ENCODE measurements at regions not wholly inside any gene's neighbourhood (a gene's known extent, or its start where the extent isn't known, plus 50 kb on each side); places are given as distances from the start of the nearest gene placed in this dataset.
"Not testable (repeated sequence)": the region's sequence is repeated elsewhere in the genome, so short reads cannot be mapped to it uniquely, and the experiment has no call there.

DNA sequence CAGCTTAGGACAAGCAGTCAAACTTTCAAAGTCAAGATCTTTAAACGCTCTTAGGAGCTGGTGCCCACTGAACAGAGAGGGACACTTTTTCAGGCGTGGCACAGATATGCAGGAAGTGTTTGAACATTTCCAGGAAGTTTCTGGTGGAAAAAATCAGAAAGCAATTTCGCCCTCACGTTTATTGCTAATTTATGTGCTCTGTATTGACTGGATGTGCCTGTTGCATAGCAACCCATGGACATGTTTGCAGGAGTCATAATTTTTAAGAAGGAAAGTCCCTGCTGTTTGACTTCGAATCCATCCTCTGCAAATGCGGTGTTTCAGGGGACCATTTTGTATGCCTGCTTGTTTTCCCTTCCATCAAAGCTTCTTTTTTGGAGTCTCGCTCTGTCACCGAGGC, 239.9 kb upstream of the IRF2BP2 start:
- no peak for DNase-seq

DNA sequence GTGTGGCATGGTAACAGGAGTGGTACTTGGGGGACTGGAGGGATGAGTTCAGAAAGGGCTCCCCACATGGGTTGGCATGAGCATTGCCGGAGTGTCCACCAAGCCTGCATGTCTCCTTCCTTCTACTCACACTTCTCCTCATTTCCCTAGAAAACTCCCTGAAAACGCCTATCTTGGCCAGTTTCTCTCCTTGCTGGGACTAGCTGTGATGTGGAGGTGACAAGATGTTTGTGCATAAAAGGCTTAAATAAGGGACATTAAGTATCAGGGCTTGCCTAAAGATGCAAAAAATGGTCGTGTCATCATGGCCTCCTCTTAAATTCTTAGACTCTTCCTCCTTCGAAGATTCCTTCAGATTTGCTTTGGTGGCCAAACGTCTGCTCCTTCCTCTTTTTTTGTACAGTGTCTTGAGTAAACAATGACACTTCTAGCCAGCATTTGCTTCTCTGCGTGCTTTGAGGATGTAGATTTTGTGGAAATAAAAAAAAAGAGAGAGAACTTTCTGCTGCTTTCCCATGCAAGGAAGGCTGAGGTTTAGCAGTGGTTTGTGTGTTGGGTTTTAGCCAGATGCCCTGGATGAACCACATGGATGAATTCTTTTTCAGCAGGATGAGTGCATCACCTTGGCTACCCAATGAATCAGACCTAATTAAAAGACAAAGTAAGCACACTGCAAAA, 239.1 kb upstream of the IRF2BP2 start:
- DNase-seq = peak in 9 of 51 donors; percentile 6 to 24 (median 17)

GRCh38 chr1:234846813-234847212, 236.8 kb upstream of the IRF2BP2 start:
- not testable (repeated sequence) for DNase-seq

- DNase-seq = no peak
Measured at GRCh38 chr1:234845836-234846235, 235.9 kb upstream of the IRF2BP2 start.

DNA sequence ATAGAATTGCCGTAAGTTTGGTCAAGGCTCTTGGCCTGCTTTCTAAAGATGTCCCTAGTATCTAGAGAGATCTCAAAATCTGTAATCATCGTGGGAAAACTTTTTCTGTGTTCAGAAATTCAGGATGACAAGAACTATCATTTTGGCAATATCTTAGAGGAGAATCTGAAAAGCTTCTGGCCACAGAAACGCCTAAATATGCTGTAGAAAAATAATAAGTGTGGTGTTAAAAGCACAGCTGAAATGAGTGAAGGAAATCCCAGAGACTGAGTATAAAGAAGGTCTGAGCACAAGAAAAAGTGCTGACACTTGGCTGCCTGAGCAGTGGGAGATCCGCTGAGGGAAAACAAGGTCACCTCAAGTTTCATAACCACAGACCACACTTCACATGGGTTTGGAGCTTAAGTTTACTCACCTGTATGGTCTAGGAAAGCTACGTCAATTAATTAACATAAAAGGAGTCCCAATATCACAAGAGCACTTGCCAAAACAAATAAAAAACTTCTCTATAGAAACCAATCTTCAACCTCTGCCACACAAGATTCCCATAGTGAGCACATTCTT, 235.2 kb upstream of the IRF2BP2 start:
- no peak for DNase-seq

GRCh38 chr1:234844479-234845031, 234.6 kb upstream of the IRF2BP2 start:
- DNase-seq = no peak

- DNase-seq = no peak
Measured at GRCh38 chr1:234843946-234844345, 234.0 kb upstream of the IRF2BP2 start.

- peak in 4 of 51 donors; percentile 10 to 51 (median 22) for DNase-seq
Measured at GRCh38 chr1:234842726-234843641, 233.0 kb upstream of the IRF2BP2 start.

- DNase-seq = peak in 14 of 51 donors; percentile 5 to 47 (median 17)
Measured at GRCh38 chr1:234841710-234842231, 231.8 kb upstream of the IRF2BP2 start.

DNA sequence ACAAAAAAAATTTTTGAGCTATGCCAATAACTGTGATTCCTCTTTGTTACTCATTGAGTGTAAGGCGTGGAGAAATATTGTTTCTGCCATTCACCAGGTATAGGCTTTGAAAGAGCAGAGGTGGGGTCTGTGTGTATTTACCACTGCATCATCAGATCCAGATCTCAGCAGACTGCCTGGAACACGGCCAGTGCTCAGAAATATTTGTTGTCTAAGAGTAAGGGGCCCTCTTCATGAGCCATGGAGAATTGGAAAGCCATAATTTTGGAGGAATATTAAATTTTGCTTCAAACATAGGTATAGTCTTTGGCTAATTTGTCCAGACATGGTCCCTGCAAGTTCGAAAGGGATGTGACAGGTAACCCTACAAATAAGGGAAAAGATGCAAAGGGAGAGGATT, 231.3 kb upstream of the IRF2BP2 start:
- DNase-seq = no peak

- DNase-seq = no peak
Measured at GRCh38 chr1:234840843-234841242, 230.9 kb upstream of the IRF2BP2 start.

GRCh38 chr1:234840253-234840652, 230.3 kb upstream of the IRF2BP2 start:
- DNase-seq = no peak

GRCh38 chr1:234839663-234840062, 229.7 kb upstream of the IRF2BP2 start:
- no peak for DNase-seq

DNA sequence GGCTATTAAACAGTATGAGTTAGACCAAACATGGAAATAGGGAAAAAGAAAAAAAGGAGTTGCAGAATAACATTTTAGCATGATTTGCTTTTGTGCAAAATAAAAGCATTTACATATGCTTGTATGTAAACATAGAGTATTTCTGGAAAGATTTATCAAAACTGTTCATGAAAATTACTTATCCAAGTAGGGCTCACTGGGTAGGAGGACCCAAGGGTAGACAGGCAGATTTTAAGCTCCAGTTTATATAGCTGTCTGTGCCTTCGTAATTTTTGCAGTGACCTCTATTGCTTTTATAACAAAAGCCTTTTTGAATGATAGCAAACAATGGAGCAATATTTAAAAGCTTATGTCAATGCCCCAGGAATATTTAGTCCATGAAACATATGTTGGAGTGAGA, 228.8 kb upstream of the IRF2BP2 start:
- DNase-seq = no peak

GRCh38 chr1:234838182-234838581, 228.2 kb upstream of the IRF2BP2 start:
- DNase-seq = no peak

- DNase-seq = no peak
Measured at GRCh38 chr1:234837713-234838112, 227.7 kb upstream of the IRF2BP2 start.

GRCh38 chr1:234836776-234837357, 226.9 kb upstream of the IRF2BP2 start:
- peak in 1 of 51 donors; percentile 50 for DNase-seq

DNA sequence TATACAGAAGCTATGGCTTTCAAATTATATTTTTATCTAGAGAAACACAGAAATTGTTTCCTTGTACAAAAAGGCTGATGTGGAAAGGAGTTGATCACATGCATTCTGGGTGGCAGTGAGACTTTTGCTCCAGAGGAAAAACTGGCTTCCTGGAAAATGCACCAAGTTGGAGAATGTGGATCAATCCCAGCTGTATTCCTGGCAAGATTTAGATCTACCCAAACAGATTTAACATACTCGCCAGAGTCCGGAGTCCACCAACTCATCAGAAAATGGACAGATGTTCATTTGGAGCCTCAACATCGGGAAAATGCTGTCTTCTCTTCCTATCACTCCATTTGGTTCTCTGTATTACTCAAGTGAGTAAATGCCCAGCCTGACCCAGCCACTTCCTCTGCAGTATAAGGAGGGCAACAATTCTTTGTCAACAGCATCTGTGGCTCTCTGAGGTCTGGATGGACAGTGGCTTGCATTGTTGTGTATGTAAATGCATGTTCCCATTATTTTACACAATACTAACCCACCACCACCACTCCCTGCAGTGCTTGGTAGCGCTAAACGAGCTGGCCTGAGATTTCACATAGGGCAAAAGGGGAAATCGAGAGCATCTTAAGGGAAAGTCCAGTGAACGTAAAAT, 226.2 kb upstream of the IRF2BP2 start:
- DNase-seq = peak in 30 of 51 donors; percentile 7 to 84 (median 38)

DNA sequence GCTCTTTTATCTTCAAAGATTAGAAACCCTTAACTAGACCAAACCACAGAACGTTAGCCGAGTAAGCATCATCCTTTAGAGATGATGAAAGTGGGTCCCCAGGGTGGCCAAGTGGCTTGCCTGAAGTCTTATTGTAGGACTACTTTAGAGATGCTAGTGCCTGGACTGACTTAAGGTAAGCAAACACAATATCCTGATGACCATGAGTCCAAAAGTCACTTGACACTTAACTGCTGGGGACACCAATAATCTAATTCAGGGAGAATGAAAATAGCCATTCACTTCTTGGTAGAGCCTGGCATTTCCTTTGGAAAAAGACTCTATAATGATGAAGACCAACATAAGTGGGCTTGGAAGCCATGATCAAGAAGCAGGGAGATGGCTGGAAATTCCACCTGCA, 225.3 kb upstream of the IRF2BP2 start:
- no peak for DNase-seq

DNA sequence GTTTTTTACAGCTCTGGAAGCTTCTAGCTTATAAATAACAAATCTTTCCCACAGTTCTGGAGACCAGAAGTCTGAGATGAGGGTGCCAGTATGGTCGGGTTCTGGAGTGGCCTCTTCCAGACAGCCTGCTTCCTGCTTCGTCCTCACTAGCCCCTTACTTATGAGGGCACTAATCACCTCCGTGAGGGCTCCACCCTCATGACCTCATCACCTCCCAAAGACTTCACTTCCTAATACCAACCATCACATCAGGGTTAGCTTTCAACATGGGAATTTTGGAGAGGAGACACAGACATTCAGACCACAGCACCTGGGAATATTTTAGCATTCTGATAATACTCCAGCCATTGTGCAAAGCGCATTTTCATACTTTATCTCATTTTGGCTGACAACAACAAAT, 223.7 kb upstream of the IRF2BP2 start:
- no peak for DNase-seq

DNA sequence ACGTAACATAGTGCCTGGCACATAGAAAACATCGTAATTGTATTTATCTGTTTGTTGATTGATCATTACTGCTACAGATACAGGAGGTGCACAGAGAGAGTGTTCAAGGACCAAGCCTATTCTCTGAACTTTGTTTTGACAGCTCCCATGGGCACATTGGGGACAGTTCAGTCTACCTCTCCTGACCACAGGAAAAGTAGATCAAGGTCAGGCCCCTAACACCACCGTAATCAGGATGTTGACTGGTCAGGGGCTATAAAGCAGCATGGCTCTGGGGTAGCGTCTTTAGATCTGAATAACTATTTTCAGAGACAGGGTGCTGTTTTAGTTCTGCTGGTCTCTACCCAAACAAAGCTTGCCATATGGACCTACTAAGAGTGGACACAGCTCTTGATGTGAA, 223.1 kb upstream of the IRF2BP2 start:
- no peak for DNase-seq

All from hypothalamus (tissue), 51 donors.